ENCODE measurements at regions not wholly inside any gene's neighbourhood (a gene's known extent, or its start where the extent isn't known, plus 50 kb on each side); places are given as distances from the start of the nearest gene placed in this dataset.

DNA sequence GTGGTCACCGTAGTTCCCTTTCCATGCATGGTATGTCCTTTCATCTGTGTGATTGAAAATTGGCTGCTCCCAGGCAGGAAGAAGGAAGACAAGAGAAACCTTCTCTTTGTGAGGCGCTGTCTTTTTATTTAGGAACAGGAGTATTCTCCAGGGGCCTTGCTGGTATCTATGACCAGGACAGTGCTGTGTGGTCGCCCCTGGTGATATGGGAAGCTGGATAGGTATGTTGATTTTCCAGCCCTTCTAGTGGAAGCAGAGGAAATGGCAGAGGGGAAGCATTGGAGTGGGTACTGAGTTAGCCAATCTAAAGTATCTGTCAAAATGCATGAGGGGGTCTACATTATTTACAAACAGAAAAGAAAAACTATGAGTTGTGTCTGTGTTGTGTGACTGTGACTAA lies 226.6 kb downstream of the MTX2 start:
- Histone ChIP-seq H3K4me3 (ENCODE audit: control insufficient read depth in 1 of 7, extremely low read depth in 1 of 7, insufficient read depth in 4 of 7, low read depth in 2 of 7, low read length in 6 of 7) (no peak overlapping the region), H3K4me1 (ENCODE audit: control extremely low read depth in 1 of 4, control insufficient read depth in 4 of 4, insufficient read depth in 4 of 4, low read length in 3 of 4) (peaks cover 7 to 36% (median 14%) of the 10 kb centered on the region in 4 experiments), H3K9me3 (ENCODE audit: control extremely low read depth in 1 of 5, control insufficient read depth in 4 of 5, insufficient read depth in 2 of 5, low read depth in 1 of 5, low read length in 4 of 5) (no peaks in the 10 kb centered on the region), H3K27ac (ENCODE audit: insufficient read depth in 1 of 2, low read depth in 1 of 2, low read length in 2 of 2, poor library complexity in 1 of 2, severe bottlenecking in 2 of 2) (no peak overlapping the region), H3K36me3 (ENCODE audit: control insufficient read depth in 4 of 4, insufficient read depth in 4 of 4, low read length in 3 of 4) (no peaks in the 10 kb centered on the region), H3K27me3 (replicated peaks in 2 of 5; ENCODE audit: control insufficient read depth in 4 of 5, insufficient read depth in 5 of 5, low read length in 4 of 5) (peaks cover 0 to 88% (median 43%) of the 10 kb centered on the region in 5 experiments)
- WGBS (ENCODE audit: insufficient coverage) = 95% methylated on average over 3 of the region's 3 CpGs
- no peak for DNase-seq
- POLR2A ChIA-PET = no interaction called here
- CTCF ChIA-PET = interaction anchor here (1.2 to 2.5 kb wide), 4 partner anchors 10 to 370 kb away, joined by 3 to 8 read pairs (median 4); no protein-coding TSS in a partner anchor

DNA sequence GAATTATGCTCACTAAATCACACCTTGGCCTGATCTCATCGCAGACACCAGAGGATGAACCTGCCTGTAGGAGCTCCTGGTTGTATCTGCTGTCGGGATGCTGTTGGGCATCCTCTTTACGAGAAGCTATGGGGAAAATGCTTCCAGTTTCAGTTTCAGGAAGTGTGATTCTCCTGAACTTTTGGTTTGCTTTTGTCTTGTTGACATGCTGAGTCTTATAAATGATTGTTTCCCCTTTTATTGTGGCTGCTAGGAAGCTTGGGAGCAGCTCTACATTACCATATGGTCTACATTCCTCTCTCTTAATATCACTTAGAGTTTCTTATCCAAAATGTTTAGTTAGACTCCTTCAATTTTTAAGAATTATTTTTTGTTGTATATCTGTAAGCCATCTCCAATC lies 227.5 kb downstream of the MTX2 start:
- Histone ChIP-seq H3K4me3 (ENCODE audit: control insufficient read depth in 1 of 7, extremely low read depth in 1 of 7, insufficient read depth in 4 of 7, low read depth in 2 of 7, low read length in 6 of 7) (no peak overlapping the region), H3K27me3 (replicated peaks in 2 of 5; ENCODE audit: control insufficient read depth in 4 of 5, insufficient read depth in 5 of 5, low read length in 4 of 5) (peaks cover 0 to 88% (median 44%) of the 10 kb centered on the region in 5 experiments), H3K9me3 (ENCODE audit: control extremely low read depth in 1 of 5, control insufficient read depth in 4 of 5, insufficient read depth in 2 of 5, low read depth in 1 of 5, low read length in 4 of 5) (no peaks in the 10 kb centered on the region), H3K4me1 (ENCODE audit: control extremely low read depth in 1 of 4, control insufficient read depth in 4 of 4, insufficient read depth in 4 of 4, low read length in 3 of 4) (peaks cover 7 to 32% (median 11%) of the 10 kb centered on the region in 4 experiments), H3K27ac (ENCODE audit: insufficient read depth in 1 of 2, low read depth in 1 of 2, low read length in 2 of 2, poor library complexity in 1 of 2, severe bottlenecking in 2 of 2) (no peak overlapping the region), H3K36me3 (ENCODE audit: control insufficient read depth in 4 of 4, insufficient read depth in 4 of 4, low read length in 3 of 4) (no peaks in the 10 kb centered on the region)
- WGBS (ENCODE audit: insufficient coverage) = 64% methylated on average over 3 of the region's 3 CpGs
- POLR2A ChIA-PET = no interaction called here
- CTCF ChIA-PET = interaction anchor here (1.2 to 1.4 kb wide), 2 partner anchors 11 to 357 kb away, joined by 3 to 5 read pairs; no protein-coding TSS in a partner anchor
- DNase-seq = no peak

- H3K9me3 ChIP-seq (ENCODE audit: control extremely low read depth in 1 of 5, control insufficient read depth in 4 of 5, insufficient read depth in 2 of 5, low read depth in 1 of 5, low read length in 4 of 5) = no peaks in the 10 kb centered on the region
- H3K4me1 ChIP-seq (ENCODE audit: control extremely low read depth in 1 of 4, control insufficient read depth in 4 of 4, insufficient read depth in 4 of 4, low read length in 3 of 4) = peaks cover 0 to 2% (median 0%) of the 10 kb centered on the region in 4 experiments
- no peak overlapping the region for H3K4me3 ChIP-seq (ENCODE audit: control insufficient read depth in 1 of 7, extremely low read depth in 1 of 7, insufficient read depth in 4 of 7, low read depth in 2 of 7, low read length in 6 of 7)
- WGBS (ENCODE audit: insufficient coverage) = no CpG with 5 or more reads among the region's 1 CpG
- CTCF ChIA-PET = interaction anchor here (0.8 kb wide), 1 partner anchor 22 kb away, joined by 3 read pairs; no protein-coding TSS in a partner anchor
- H3K27me3 ChIP-seq (replicated peaks in 2 of 5; ENCODE audit: control insufficient read depth in 4 of 5, insufficient read depth in 5 of 5, low read length in 4 of 5) = peaks cover 0 to 88% (median 51%) of the 10 kb centered on the region in 5 experiments
- no peak overlapping the region for H3K27ac ChIP-seq (ENCODE audit: insufficient read depth in 1 of 2, low read depth in 1 of 2, low read length in 2 of 2, poor library complexity in 1 of 2, severe bottlenecking in 2 of 2)
- POLR2A ChIA-PET = no interaction called here
- no peak for DNase-seq
- no peaks in the 10 kb centered on the region for H3K36me3 ChIP-seq (ENCODE audit: control insufficient read depth in 4 of 4, insufficient read depth in 4 of 4, low read length in 3 of 4)
Observed at GRCh38 chr2:176500901-176501300, 231.7 kb downstream of the MTX2 start.

DNA sequence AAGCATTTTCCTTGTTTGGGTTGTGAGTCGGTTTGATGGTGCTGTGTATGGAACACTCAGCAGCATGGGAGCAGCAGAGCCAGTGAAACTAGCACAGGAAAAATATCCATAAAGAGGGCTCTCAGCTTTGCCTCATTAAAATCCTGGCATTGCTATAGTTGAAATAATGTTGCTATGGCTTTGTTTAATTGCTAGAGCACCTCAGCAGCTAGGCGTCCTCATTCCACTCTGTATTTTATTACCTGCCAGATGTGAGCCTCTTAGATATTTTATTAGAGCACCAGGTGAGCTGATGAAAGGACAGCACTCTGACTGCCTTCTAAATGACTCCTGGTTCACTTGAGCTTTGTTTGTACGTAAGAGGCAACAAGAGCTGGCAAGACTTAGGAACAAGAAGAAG lies 232.4 kb downstream of the MTX2 start:
- no peak for DNase-seq
- WGBS (ENCODE audit: insufficient coverage) = 90% methylated on average over 3 of the region's 3 CpGs
- Histone ChIP-seq H3K27ac (ENCODE audit: insufficient read depth in 1 of 2, low read depth in 1 of 2, low read length in 2 of 2, poor library complexity in 1 of 2, severe bottlenecking in 2 of 2) (no peak overlapping the region), H3K27me3 (replicated peaks in 2 of 5; ENCODE audit: control insufficient read depth in 4 of 5, insufficient read depth in 5 of 5, low read length in 4 of 5) (peaks cover 0 to 84% (median 46%) of the 10 kb centered on the region in 5 experiments), H3K9me3 (ENCODE audit: control extremely low read depth in 1 of 5, control insufficient read depth in 4 of 5, insufficient read depth in 2 of 5, low read depth in 1 of 5, low read length in 4 of 5) (no peaks in the 10 kb centered on the region), H3K4me3 (ENCODE audit: control insufficient read depth in 1 of 7, extremely low read depth in 1 of 7, insufficient read depth in 4 of 7, low read depth in 2 of 7, low read length in 6 of 7) (no peak overlapping the region), H3K4me1 (ENCODE audit: control extremely low read depth in 1 of 4, control insufficient read depth in 4 of 4, insufficient read depth in 4 of 4, low read length in 3 of 4) (peaks cover 0 to 2% (median 0%) of the 10 kb centered on the region in 4 experiments), H3K36me3 (ENCODE audit: control insufficient read depth in 4 of 4, insufficient read depth in 4 of 4, low read length in 3 of 4) (no peaks in the 10 kb centered on the region)
- ChIA-PET CTCF (interaction anchor here (0.8 kb wide), 1 partner anchor 23 kb away, joined by 3 read pairs; no protein-coding TSS in a partner anchor), POLR2A (no interaction called here)

- DNase-seq = no peak
- H3K36me3 ChIP-seq (ENCODE audit: control insufficient read depth in 4 of 4, insufficient read depth in 4 of 4, low read length in 3 of 4) = no peaks in the 10 kb centered on the region
- POLR2A ChIA-PET = no interaction called here
- no peak overlapping the region for H3K27ac ChIP-seq (ENCODE audit: insufficient read depth in 1 of 2, low read depth in 1 of 2, low read length in 2 of 2, poor library complexity in 1 of 2, severe bottlenecking in 2 of 2)
- no peaks in the 10 kb centered on the region for H3K4me1 ChIP-seq (ENCODE audit: control extremely low read depth in 1 of 4, control insufficient read depth in 4 of 4, insufficient read depth in 4 of 4, low read length in 3 of 4)
- peaks cover 0 to 75% (median 41%) of the 10 kb centered on the region in 5 experiments for H3K27me3 ChIP-seq (replicated peaks in 2 of 5; ENCODE audit: control insufficient read depth in 4 of 5, insufficient read depth in 5 of 5, low read length in 4 of 5)
- no peaks in the 10 kb centered on the region for H3K9me3 ChIP-seq (ENCODE audit: control extremely low read depth in 1 of 5, control insufficient read depth in 4 of 5, insufficient read depth in 2 of 5, low read depth in 1 of 5, low read length in 4 of 5)
- H3K4me3 ChIP-seq (ENCODE audit: control insufficient read depth in 1 of 7, extremely low read depth in 1 of 7, insufficient read depth in 4 of 7, low read depth in 2 of 7, low read length in 6 of 7) = no peak overlapping the region
- CTCF ChIA-PET = no interaction called here
Observed at GRCh38 chr2:176502619-176503018, 233.4 kb downstream of the MTX2 start.

GRCh38 chr2:176503776-176504175 lies 234.5 kb downstream of the MTX2 start:
- Histone ChIP-seq H3K4me1 (ENCODE audit: control extremely low read depth in 1 of 4, control insufficient read depth in 4 of 4, insufficient read depth in 4 of 4, low read length in 3 of 4) (no peaks in the 10 kb centered on the region), H3K4me3 (ENCODE audit: control insufficient read depth in 1 of 7, extremely low read depth in 1 of 7, insufficient read depth in 4 of 7, low read depth in 2 of 7, low read length in 6 of 7) (no peak overlapping the region), H3K36me3 (ENCODE audit: control insufficient read depth in 4 of 4, insufficient read depth in 4 of 4, low read length in 3 of 4) (no peaks in the 10 kb centered on the region), H3K27ac (ENCODE audit: insufficient read depth in 1 of 2, low read depth in 1 of 2, low read length in 2 of 2, poor library complexity in 1 of 2, severe bottlenecking in 2 of 2) (no peak overlapping the region), H3K27me3 (replicated peaks in 2 of 5; ENCODE audit: control insufficient read depth in 4 of 5, insufficient read depth in 5 of 5, low read length in 4 of 5) (peaks cover 0 to 65% (median 37%) of the 10 kb centered on the region in 5 experiments), H3K9me3 (ENCODE audit: control extremely low read depth in 1 of 5, control insufficient read depth in 4 of 5, insufficient read depth in 2 of 5, low read depth in 1 of 5, low read length in 4 of 5) (no peaks in the 10 kb centered on the region)
- ChIA-PET POLR2A (interaction anchor here (0.6 kb wide), 1 partner anchor 36 kb away, joined by 3 read pairs; no protein-coding TSS in a partner anchor), CTCF (no interaction called here)
- no peak for DNase-seq
- WGBS (ENCODE audit: insufficient coverage) = no CpG with 5 or more reads among the region's 1 CpG

- no peak for DNase-seq
- Histone ChIP-seq H3K9me3 (ENCODE audit: control extremely low read depth in 1 of 5, control insufficient read depth in 4 of 5, insufficient read depth in 2 of 5, low read depth in 1 of 5, low read length in 4 of 5) (no peaks in the 10 kb centered on the region), H3K27ac (ENCODE audit: insufficient read depth in 1 of 2, low read depth in 1 of 2, low read length in 2 of 2, poor library complexity in 1 of 2, severe bottlenecking in 2 of 2) (no peak overlapping the region), H3K4me1 (ENCODE audit: control extremely low read depth in 1 of 4, control insufficient read depth in 4 of 4, insufficient read depth in 4 of 4, low read length in 3 of 4) (no peaks in the 10 kb centered on the region), H3K27me3 (replicated peaks in 2 of 5; ENCODE audit: control insufficient read depth in 4 of 5, insufficient read depth in 5 of 5, low read length in 4 of 5) (peaks cover 0 to 63% (median 32%) of the 10 kb centered on the region in 5 experiments), H3K4me3 (ENCODE audit: control insufficient read depth in 1 of 7, extremely low read depth in 1 of 7, insufficient read depth in 4 of 7, low read depth in 2 of 7, low read length in 6 of 7) (no peak overlapping the region), H3K36me3 (ENCODE audit: control insufficient read depth in 4 of 4, insufficient read depth in 4 of 4, low read length in 3 of 4) (no peaks in the 10 kb centered on the region)
- ChIA-PET CTCF (no interaction called here), POLR2A (interaction anchor here (0.7 kb wide), 1 partner anchor 46 kb away, joined by 4 read pairs; no protein-coding TSS in a partner anchor)
Observed at GRCh38 chr2:176504440-176504839, 235.2 kb downstream of the MTX2 start.
